Transverse colon (tissue), 4 donors: ENCODE measurements at regions not wholly inside any gene's neighbourhood (a gene's known extent, or its start where the extent isn't known, plus 50 kb on each side); places are given as distances from the start of the nearest gene placed in this dataset.

Experiments
- POLR2AphosphoS5 ChIP-seq, 3 donors: sonication (generic); formaldehyde crosslinking; IDR thresholded peaks; one replicate each; pipeline ENCODE4 v1.6.1; 2016; ENCODE audit warnings: antibody characterized with exemption in 3 of 3
- TF ChIP-seq, protein P1 (sequence below), 5 experiments: fragments of 200-600 bp in 3 of 5; fragments of 450-650 bp in 2 of 5; sonication (generic) in 3 of 5; IDR thresholded peaks; 1 replicate in 2 of 5; 2 replicates in 3 of 5; pipeline ENCODE4 v1.5.1; 2016 to 2017; ENCODE audit warnings: antibody characterized with exemption in 5 of 5, inconsistent platforms in 3 of 5, mild to moderate bottlenecking in 2 of 5, moderate library complexity in 1 of 5

DNA sequence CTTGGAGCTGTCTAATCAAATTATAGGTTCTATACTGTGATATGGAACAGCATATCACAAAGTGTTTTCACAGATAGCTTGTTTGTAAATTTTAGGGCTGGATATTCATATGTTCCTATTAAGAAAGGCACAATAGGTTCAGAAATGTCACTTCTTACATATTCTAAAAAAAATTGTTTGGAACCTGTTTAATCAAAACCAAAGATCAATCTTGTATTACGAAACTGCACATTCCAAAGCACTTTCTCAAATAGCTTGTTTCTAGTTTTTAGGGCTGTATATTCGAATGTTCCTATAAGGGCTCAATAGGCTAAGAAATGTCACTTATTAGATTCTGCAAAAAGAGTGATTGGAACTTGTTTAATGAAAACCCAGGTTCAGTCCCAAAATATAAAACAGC lies 67.4 kb upstream of the OSBPL11 start:
- TF ChIP-seq, protein P1, sequence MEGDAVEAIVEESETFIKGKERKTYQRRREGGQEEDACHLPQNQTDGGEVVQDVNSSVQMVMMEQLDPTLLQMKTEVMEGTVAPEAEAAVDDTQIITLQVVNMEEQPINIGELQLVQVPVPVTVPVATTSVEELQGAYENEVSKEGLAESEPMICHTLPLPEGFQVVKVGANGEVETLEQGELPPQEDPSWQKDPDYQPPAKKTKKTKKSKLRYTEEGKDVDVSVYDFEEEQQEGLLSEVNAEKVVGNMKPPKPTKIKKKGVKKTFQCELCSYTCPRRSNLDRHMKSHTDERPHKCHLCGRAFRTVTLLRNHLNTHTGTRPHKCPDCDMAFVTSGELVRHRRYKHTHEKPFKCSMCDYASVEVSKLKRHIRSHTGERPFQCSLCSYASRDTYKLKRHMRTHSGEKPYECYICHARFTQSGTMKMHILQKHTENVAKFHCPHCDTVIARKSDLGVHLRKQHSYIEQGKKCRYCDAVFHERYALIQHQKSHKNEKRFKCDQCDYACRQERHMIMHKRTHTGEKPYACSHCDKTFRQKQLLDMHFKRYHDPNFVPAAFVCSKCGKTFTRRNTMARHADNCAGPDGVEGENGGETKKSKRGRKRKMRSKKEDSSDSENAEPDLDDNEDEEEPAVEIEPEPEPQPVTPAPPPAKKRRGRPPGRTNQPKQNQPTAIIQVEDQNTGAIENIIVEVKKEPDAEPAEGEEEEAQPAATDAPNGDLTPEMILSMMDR (IDR thresholded peaks at IDR 0.05): no peak
- TF ChIP-seq POLR2AphosphoS5 (IDR thresholded peaks at IDR 0.05): no peak
